Sigmoid colon (tissue), 3 donors: ENCODE measurements at regions not wholly inside any gene's neighbourhood (a gene's known extent, or its start where the extent isn't known, plus 50 kb on each side); places are given as distances from the start of the nearest gene placed in this dataset.

ENCODE experiments used
- POLR2A ChIP-seq, 2 donors: fragments of 450-650 bp; IDR thresholded peaks; one replicate each; pipeline ENCODE4 v1.6.1; 2016; ENCODE audit warnings: antibody characterized with exemption in 2 of 2, mild to moderate bottlenecking in 2 of 2, moderate library complexity in 2 of 2
- TF ChIP-seq, protein P1 (sequence below), 4 experiments: fragments of 450-650 bp in 3 of 4; fragments of 200-600 bp in 1 of 4; IDR thresholded peaks; one replicate each; pipeline ENCODE4 v1.5.1; 2016 to 2019; ENCODE audit warnings: antibody characterized with exemption in 4 of 4, mild to moderate bottlenecking in 3 of 4, moderate library complexity in 2 of 4

DNA sequence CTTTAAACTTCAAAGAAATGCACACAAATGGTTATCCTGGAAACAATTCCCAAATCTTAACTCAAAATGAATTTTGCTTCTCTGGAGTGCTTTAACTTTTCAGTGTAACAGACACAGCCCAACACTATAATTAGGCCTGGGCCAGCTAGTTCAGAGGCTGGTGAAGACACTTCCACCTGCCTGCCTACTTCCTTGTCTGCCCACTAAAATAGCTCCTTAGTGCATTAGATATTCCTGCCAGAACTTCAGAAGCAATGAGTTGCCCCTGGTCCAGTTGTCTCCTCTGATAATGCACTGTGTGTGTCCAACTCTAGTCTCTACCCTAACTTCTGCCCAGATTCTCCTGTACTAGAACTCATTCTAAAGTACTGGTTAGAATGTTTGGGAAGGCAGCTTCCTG, 150.9 kb upstream of the PRSS58 start:
- TF ChIP-seq, protein P1, sequence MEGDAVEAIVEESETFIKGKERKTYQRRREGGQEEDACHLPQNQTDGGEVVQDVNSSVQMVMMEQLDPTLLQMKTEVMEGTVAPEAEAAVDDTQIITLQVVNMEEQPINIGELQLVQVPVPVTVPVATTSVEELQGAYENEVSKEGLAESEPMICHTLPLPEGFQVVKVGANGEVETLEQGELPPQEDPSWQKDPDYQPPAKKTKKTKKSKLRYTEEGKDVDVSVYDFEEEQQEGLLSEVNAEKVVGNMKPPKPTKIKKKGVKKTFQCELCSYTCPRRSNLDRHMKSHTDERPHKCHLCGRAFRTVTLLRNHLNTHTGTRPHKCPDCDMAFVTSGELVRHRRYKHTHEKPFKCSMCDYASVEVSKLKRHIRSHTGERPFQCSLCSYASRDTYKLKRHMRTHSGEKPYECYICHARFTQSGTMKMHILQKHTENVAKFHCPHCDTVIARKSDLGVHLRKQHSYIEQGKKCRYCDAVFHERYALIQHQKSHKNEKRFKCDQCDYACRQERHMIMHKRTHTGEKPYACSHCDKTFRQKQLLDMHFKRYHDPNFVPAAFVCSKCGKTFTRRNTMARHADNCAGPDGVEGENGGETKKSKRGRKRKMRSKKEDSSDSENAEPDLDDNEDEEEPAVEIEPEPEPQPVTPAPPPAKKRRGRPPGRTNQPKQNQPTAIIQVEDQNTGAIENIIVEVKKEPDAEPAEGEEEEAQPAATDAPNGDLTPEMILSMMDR (IDR thresholded peaks at IDR 0.05): no peak
- no peak for TF ChIP-seq POLR2A (IDR thresholded peaks at IDR 0.05)
